GM23338 (cell line): ENCODE measurements at regions not wholly inside any gene's neighbourhood (a gene's known extent, or its start where the extent isn't known, plus 50 kb on each side); places are given as distances from the start of the nearest gene placed in this dataset.

ENCODE experiments used
- ATAC-seq: fragments of 200-7000 bp; cut with Tn5 transposase; 3 replicates; pipeline ENCODE4 v1.9.1; 2020
- DNase-seq: peaks from one replicate; pipeline ENCODE4 v3.0.0-alpha.2; 2015; ENCODE audit warnings: low spot score
- H2AFZ ChIP-seq: fragments of 200-600 bp; sonication (generic); 2 replicates; pipeline ENCODE4 v1.8.0; 2016; ENCODE audit warnings: antibody characterized with exemption, mild to moderate bottlenecking, moderate library complexity
- H3F3A ChIP-seq: fragments of 200-600 bp; sonication (generic); replicated peaks from 2 replicates; pipeline ENCODE4 v1.8.0; 2017; ENCODE audit warnings: antibody characterized with exemption, mixed run types, low read depth
- H3K27ac ChIP-seq: fragments of 200-600 bp; sonication (generic); 2 replicates; pipeline ENCODE4 v1.6.1; 2016; ENCODE audit warnings: low read depth
- H3K27me3 ChIP-seq: fragments of 200-600 bp; sonication (generic); 2 replicates; pipeline ENCODE4 v1.8.0; 2016; ENCODE audit warnings: mild to moderate bottlenecking, mixed run types, moderate library complexity; ENCODE audit not compliant: insufficient read depth
- H3K36me3 ChIP-seq: fragments of 200-600 bp; sonication (generic); 2 replicates; pipeline ENCODE4 v1.8.0; 2016; ENCODE audit warnings: mild to moderate bottlenecking; ENCODE audit not compliant: insufficient read depth
- H3K4me1 ChIP-seq: fragments of 200-600 bp; sonication (generic); 2 replicates; pipeline ENCODE4 v1.8.0; 2016; ENCODE audit warnings: mild to moderate bottlenecking, moderate library complexity; ENCODE audit not compliant: insufficient read depth
- H3K4me2 ChIP-seq: fragments of 200-600 bp; sonication (generic); 2 replicates; pipeline ENCODE4 v1.7.1; 2017; ENCODE audit warnings: mixed run types
- H3K4me3 ChIP-seq: fragments of 200-600 bp; sonication (generic); 2 replicates; pipeline ENCODE4 v1.6.1; 2016; ENCODE audit warnings: mixed run types
- H3K79me2 ChIP-seq: fragments of 200-600 bp; sonication (generic); replicated peaks from 2 replicates; pipeline ENCODE4 v1.8.0; 2017; ENCODE audit warnings: mild to moderate bottlenecking; ENCODE audit not compliant: insufficient read depth
- H3K9me2 ChIP-seq: fragments of 200-600 bp; sonication (generic); 2 replicates; pipeline ENCODE4 v1.8.0; 2017; ENCODE audit not compliant: insufficient read depth
- H4K20me1 ChIP-seq: fragments of 200-600 bp; sonication (generic); replicated peaks from 2 replicates; pipeline ENCODE4 v1.8.0; 2017; ENCODE audit warnings: mild to moderate bottlenecking; ENCODE audit not compliant: insufficient read depth
- H3K27ac Mint-ChIP-seq: 2 replicates; pipeline ENCODE4 v1.8.0; 2020; ENCODE audit warnings: inconsistent platforms, mild to moderate bottlenecking, moderate library complexity, mixed read lengths
- H3K27me3 Mint-ChIP-seq: 3 replicates; pipeline ENCODE4 v1.8.0; 2022; ENCODE audit warnings: low read depth, mild to moderate bottlenecking, moderate library complexity, mixed read lengths, inconsistent platforms; ENCODE audit not compliant: insufficient read depth, poor library complexity
- H3K36me3 Mint-ChIP-seq: 3 replicates; pipeline ENCODE4 v1.8.0; 2021; ENCODE audit warnings: low read depth, mild to moderate bottlenecking, inconsistent platforms, moderate library complexity, mixed read lengths
- H3K4me1 Mint-ChIP-seq: 3 replicates; pipeline ENCODE4 v1.8.0; 2020; ENCODE audit warnings: mild to moderate bottlenecking, inconsistent platforms, mixed read lengths
- H3K4me3 Mint-ChIP-seq: 3 replicates; pipeline ENCODE4 v1.8.0; 2021; ENCODE audit warnings: moderate library complexity, mild to moderate bottlenecking, inconsistent platforms, mixed read lengths
- H3K9me3 Mint-ChIP-seq: 3 replicates; pipeline ENCODE4 v1.8.0; 2020; ENCODE audit warnings: moderate library complexity, mild to moderate bottlenecking, inconsistent platforms, mixed read lengths
- CREB1 ChIP-seq: fragments of 250-450 bp; sonication (Bioruptor Pico); IDR thresholded peaks from 2 replicates; pipeline ENCODE4 v1.5.0; 2020; ENCODE audit warnings: low read depth, mild to moderate bottlenecking, moderate library complexity
- EZH2 ChIP-seq: fragments of 200-600 bp; sonication (generic); IDR thresholded peaks from one replicate; pipeline ENCODE4 v1.8.0; 2017; ENCODE audit warnings: antibody characterized with exemption, mild to moderate bottlenecking, low read depth; ENCODE audit not compliant: unreplicated experiment
- EZH2phosphoT487 ChIP-seq: fragments of 200-600 bp; sonication (generic); IDR thresholded peaks from one replicate; pipeline ENCODE4 v1.8.1; 2018; ENCODE audit warnings: antibody characterized with exemption; ENCODE audit not compliant: unreplicated experiment
- JUNB ChIP-seq: IDR thresholded peaks from one replicate; pipeline ENCODE4 v1.6.1; 2016; ENCODE audit warnings: antibody characterized with exemption; ENCODE audit not compliant: unreplicated experiment
- NANOG ChIP-seq: IDR thresholded peaks from 2 replicates; pipeline ENCODE4 v1.6.1; 2016; ENCODE audit warnings: antibody characterized with exemption, borderline replicate concordance
- POLR2AphosphoS5 ChIP-seq: IDR thresholded peaks from 2 replicates; pipeline ENCODE4 v1.6.1; 2016; ENCODE audit warnings: antibody characterized with exemption, low read depth
- STAT1 ChIP-seq: IDR thresholded peaks from one replicate; pipeline ENCODE4 v1.6.1; 2016; ENCODE audit warnings: antibody characterized with exemption; ENCODE audit not compliant: unreplicated experiment
- ZNF114 ChIP-seq: fragments of 250-450 bp; sonication (Bioruptor Pico); IDR thresholded peaks from 2 replicates; pipeline ENCODE4 v1.5.0; 2020; ENCODE audit warnings: mild to moderate bottlenecking, moderate library complexity
- ZNF331 ChIP-seq: fragments of 250-450 bp; sonication (Bioruptor Pico); IDR thresholded peaks from 2 replicates; pipeline ENCODE4 v1.5.0; 2020; ENCODE audit warnings: low read depth, mild to moderate bottlenecking, moderate library complexity
- TF ChIP-seq, protein P1 (sequence below): IDR thresholded peaks from one replicate; pipeline ENCODE4 v1.6.1; 2018; ENCODE audit warnings: antibody characterized with exemption; ENCODE audit not compliant: unreplicated experiment
- TF ChIP-seq, protein P2 (sequence below): IDR thresholded peaks from 2 replicates; pipeline ENCODE4 v1.6.1; 2016; ENCODE audit warnings: antibody characterized with exemption
- TF ChIP-seq, protein P3 (sequence below): fragments of 250-450 bp; sonication (Bioruptor Pico); IDR thresholded peaks from 2 replicates; pipeline ENCODE4 v1.5.0; 2020; ENCODE audit warnings: mild to moderate bottlenecking, moderate library complexity
- TF ChIP-seq, protein P4 (sequence below), 2 experiments: fragments of 200-600 bp in 1 of 2; sonication (generic) in 1 of 2; conservative IDR thresholded peaks; 2 replicates each; pipeline versions ENCODE4 v1.5.1 to v1.6.1; 2016 to 2017; ENCODE audit warnings: antibody characterized with exemption in 2 of 2, low read depth in 2 of 2, mild to moderate bottlenecking in 2 of 2, moderate library complexity in 1 of 2

DNA sequence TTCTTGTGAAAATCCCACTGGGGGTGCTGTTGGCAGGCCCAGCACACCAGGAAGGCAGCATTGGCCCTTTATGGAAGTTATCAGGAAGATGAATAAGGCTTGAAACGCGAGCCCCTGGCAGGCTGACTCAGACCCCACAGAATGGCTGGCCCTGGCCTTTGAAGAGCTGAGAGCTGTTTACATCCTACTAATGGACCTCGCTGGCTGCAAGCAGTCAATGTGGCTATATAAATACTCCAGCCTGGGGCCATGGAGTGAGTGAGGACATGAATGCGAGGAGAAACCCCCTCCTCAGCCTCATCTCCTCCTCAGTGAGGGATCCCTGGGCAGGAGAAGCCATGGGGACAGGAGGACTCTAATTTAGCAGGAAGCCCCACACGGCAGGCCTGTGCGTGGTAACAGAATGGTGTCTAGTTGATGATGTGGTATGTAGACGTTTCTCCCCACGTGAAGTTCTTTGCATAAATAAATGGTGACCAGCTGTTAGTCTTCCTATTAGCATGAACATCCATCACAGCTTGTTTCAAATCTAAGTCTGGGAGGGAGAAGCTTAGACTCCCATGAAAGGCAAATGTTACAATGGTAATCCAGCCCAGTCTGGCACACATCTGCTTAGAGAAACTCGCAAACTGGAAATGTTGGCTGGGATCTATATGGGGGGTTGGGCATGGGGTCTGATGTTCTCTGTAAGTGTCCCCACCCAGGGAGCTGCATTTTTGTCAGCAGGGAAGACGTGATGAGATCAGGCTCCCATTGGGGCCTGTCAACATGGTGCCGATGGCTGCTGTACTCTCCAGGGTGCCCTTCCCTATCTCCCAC is 175.1 kb upstream of the PITX1 start:
- H3K4me1 ChIP-seq: peaks cover 9% of the 10 kb centered on the region
- H3K36me3 ChIP-seq: no peaks in the 10 kb centered on the region
- no peak overlapping the region for H3K4me3 Mint-ChIP-seq
- peaks cover 28% of the 10 kb centered on the region for H3K4me1 Mint-ChIP-seq
- no peak overlapping the region for H3K4me3 ChIP-seq
- no peaks in the 10 kb centered on the region for H3K79me2 ChIP-seq
- H3K9me3 Mint-ChIP-seq: peaks cover 2% of the 10 kb centered on the region; the same call in 1 of the 3 replicates
- H3K27ac Mint-ChIP-seq: no peak overlapping the region
- no peak overlapping the region for H2AFZ ChIP-seq
- H4K20me1 ChIP-seq: no peaks in the 10 kb centered on the region
- TF ChIP-seq STAT1 (no peak), NANOG (no peak), JUNB (no peak), POLR2AphosphoS5 (no peak), EZH2 (no peak), EZH2phosphoT487 (no peak), ZNF114 (CRISPR knock-in tag) (no peak), ZNF331 (CRISPR knock-in tag) (no peak), CREB1 (no peak)
- TF ChIP-seq, protein P1, sequence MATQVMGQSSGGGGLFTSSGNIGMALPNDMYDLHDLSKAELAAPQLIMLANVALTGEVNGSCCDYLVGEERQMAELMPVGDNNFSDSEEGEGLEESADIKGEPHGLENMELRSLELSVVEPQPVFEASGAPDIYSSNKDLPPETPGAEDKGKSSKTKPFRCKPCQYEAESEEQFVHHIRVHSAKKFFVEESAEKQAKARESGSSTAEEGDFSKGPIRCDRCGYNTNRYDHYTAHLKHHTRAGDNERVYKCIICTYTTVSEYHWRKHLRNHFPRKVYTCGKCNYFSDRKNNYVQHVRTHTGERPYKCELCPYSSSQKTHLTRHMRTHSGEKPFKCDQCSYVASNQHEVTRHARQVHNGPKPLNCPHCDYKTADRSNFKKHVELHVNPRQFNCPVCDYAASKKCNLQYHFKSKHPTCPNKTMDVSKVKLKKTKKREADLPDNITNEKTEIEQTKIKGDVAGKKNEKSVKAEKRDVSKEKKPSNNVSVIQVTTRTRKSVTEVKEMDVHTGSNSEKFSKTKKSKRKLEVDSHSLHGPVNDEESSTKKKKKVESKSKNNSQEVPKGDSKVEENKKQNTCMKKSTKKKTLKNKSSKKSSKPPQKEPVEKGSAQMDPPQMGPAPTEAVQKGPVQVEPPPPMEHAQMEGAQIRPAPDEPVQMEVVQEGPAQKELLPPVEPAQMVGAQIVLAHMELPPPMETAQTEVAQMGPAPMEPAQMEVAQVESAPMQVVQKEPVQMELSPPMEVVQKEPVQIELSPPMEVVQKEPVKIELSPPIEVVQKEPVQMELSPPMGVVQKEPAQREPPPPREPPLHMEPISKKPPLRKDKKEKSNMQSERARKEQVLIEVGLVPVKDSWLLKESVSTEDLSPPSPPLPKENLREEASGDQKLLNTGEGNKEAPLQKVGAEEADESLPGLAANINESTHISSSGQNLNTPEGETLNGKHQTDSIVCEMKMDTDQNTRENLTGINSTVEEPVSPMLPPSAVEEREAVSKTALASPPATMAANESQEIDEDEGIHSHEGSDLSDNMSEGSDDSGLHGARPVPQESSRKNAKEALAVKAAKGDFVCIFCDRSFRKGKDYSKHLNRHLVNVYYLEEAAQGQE: no peak
- TF ChIP-seq, protein P2, sequence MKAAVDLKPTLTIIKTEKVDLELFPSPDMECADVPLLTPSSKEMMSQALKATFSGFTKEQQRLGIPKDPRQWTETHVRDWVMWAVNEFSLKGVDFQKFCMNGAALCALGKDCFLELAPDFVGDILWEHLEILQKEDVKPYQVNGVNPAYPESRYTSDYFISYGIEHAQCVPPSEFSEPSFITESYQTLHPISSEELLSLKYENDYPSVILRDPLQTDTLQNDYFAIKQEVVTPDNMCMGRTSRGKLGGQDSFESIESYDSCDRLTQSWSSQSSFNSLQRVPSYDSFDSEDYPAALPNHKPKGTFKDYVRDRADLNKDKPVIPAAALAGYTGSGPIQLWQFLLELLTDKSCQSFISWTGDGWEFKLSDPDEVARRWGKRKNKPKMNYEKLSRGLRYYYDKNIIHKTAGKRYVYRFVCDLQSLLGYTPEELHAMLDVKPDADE: no peak
- TF ChIP-seq, protein P3, sequence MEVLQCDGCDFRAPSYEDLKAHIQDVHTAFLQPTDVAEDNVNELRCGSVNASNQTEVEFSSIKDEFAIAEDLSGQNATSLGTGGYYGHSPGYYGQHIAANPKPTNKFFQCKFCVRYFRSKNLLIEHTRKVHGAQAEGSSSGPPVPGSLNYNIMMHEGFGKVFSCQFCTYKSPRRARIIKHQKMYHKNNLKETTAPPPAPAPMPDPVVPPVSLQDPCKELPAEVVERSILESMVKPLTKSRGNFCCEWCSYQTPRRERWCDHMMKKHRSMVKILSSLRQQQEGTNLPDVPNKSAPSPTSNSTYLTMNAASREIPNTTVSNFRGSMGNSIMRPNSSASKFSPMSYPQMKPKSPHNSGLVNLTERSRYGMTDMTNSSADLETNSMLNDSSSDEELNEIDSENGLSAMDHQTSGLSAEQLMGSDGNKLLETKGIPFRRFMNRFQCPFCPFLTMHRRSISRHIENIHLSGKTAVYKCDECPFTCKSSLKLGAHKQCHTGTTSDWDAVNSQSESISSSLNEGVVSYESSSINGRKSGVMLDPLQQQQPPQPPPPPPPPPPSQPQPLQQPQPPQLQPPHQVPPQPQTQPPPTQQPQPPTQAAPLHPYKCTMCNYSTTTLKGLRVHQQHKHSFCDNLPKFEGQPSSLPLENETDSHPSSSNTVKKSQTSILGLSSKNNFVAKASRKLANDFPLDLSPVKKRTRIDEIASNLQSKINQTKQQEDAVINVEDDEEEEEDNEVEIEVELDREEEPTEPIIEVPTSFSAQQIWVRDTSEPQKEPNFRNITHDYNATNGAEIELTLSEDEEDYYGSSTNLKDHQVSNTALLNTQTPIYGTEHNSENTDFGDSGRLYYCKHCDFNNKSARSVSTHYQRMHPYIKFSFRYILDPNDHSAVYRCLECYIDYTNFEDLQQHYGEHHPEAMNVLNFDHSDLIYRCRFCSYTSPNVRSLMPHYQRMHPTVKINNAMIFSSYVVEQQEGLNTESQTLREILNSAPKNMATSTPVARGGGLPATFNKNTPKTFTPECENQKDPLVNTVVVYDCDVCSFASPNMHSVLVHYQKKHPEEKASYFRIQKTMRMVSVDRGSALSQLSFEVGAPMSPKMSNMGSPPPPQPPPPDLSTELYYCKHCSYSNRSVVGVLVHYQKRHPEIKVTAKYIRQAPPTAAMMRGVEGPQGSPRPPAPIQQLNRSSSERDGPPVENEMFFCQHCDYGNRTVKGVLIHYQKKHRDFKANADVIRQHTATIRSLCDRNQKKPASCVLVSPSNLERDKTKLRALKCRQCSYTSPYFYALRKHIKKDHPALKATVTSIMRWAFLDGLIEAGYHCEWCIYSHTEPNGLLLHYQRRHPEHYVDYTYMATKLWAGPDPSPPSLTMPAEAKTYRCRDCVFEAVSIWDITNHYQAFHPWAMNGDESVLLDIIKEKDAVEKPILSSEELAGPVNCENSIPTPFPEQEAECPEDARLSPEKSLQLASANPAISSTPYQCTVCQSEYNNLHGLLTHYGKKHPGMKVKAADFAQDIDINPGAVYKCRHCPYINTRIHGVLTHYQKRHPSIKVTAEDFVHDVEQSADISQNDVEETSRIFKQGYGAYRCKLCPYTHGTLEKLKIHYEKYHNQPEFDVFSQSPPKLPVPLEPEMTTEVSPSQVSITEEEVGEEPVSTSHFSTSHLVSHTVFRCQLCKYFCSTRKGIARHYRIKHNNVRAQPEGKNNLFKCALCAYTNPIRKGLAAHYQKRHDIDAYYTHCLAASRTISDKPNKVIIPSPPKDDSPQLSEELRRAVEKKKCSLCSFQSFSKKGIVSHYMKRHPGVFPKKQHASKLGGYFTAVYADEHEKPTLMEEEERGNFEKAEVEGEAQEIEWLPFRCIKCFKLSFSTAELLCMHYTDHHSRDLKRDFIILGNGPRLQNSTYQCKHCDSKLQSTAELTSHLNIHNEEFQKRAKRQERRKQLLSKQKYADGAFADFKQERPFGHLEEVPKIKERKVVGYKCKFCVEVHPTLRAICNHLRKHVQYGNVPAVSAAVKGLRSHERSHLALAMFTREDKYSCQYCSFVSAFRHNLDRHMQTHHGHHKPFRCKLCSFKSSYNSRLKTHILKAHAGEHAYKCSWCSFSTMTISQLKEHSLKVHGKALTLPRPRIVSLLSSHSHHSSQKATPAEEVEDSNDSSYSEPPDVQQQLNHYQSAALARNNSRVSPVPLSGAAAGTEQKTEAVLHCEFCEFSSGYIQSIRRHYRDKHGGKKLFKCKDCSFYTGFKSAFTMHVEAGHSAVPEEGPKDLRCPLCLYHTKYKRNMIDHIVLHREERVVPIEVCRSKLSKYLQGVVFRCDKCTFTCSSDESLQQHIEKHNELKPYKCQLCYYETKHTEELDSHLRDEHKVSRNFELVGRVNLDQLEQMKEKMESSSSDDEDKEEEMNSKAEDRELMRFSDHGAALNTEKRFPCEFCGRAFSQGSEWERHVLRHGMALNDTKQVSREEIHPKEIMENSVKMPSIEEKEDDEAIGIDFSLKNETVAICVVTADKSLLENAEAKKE (CRISPR knock-in tag): no peak
- TF ChIP-seq, protein P4, sequence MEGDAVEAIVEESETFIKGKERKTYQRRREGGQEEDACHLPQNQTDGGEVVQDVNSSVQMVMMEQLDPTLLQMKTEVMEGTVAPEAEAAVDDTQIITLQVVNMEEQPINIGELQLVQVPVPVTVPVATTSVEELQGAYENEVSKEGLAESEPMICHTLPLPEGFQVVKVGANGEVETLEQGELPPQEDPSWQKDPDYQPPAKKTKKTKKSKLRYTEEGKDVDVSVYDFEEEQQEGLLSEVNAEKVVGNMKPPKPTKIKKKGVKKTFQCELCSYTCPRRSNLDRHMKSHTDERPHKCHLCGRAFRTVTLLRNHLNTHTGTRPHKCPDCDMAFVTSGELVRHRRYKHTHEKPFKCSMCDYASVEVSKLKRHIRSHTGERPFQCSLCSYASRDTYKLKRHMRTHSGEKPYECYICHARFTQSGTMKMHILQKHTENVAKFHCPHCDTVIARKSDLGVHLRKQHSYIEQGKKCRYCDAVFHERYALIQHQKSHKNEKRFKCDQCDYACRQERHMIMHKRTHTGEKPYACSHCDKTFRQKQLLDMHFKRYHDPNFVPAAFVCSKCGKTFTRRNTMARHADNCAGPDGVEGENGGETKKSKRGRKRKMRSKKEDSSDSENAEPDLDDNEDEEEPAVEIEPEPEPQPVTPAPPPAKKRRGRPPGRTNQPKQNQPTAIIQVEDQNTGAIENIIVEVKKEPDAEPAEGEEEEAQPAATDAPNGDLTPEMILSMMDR (conservative IDR thresholded peaks at IDR 0.05; ENCODE audit: low read depth in 2 of 2): no peak
- H3K4me2 ChIP-seq: no peak overlapping the region
- H3K27me3 Mint-ChIP-seq: peaks cover 11% of the 10 kb centered on the region
- H3K36me3 Mint-ChIP-seq: no peaks in the 10 kb centered on the region; the same call in 2 of the 3 replicates
- no peak overlapping the region for H3K27ac ChIP-seq
- peak; percentile 20; the same call in 1 of the 3 replicates for ATAC-seq
- H3K27me3 ChIP-seq: no peaks in the 10 kb centered on the region
- peak; percentile 10 for DNase-seq
- no peaks in the 10 kb centered on the region for H3F3A ChIP-seq
- 0 out of 2 replicates have a peak, but pooled peaks cover 8% of the 10 kb centered on the region for H3K9me2 ChIP-seq
